Keratinocyte (primary cell): ENCODE measurements at regions not wholly inside any gene's neighbourhood (a gene's known extent, or its start where the extent isn't known, plus 50 kb on each side); places are given as distances from the start of the nearest gene placed in this dataset.

ENCODE experiments used
- DNase-seq: peaks from one replicate; pipeline ENCODE4 v3.0.0-alpha.2; 2011; ENCODE audit warnings: low read depth, missing footprints, low spot score
- FAIRE-seq: peaks from 2 replicates; lab custom pipeline; 2011; peaks lifted over from hg19 to GRCh38; lab: Jason Lieb, UNC
- H2AFZ ChIP-seq: 2 replicates; pipeline ENCODE4 v1.6.0; 2012; ENCODE audit warnings: low read length, control low read depth, inconsistent platforms; ENCODE audit not compliant: control insufficient read depth
- H3K27ac ChIP-seq: 2 replicates; pipeline ENCODE4 v1.5.1; 2011; ENCODE audit warnings: low read length; ENCODE audit not compliant: control insufficient read depth, insufficient read depth
- H3K27me3 ChIP-seq: 3 replicates; pipeline ENCODE4 v1.6.0; 2011; ENCODE audit warnings: low read length; ENCODE audit not compliant: control insufficient read depth, insufficient read depth; ENCODE audit errors: extremely low read depth
- H3K36me3 ChIP-seq, 2 experiments: 2 replicates in 1 of 2; 3 replicates in 1 of 2; pipeline ENCODE4 v1.5.1; 2011; ENCODE audit warnings: low read length in 2 of 2, mild to moderate bottlenecking in 1 of 2; ENCODE audit not compliant: control insufficient read depth in 2 of 2, insufficient read depth in 2 of 2; ENCODE audit errors: extremely low read depth in 1 of 2
- H3K4me1 ChIP-seq: 3 replicates; pipeline ENCODE4 v1.5.1; 2011; ENCODE audit warnings: low read length; ENCODE audit not compliant: control insufficient read depth, insufficient read depth; ENCODE audit errors: extremely low read depth
- H3K4me2 ChIP-seq: 3 replicates; pipeline ENCODE4 v1.6.0; 2011; ENCODE audit warnings: low read depth, low read length; ENCODE audit not compliant: control insufficient read depth, insufficient read depth; ENCODE audit errors: extremely low read depth
- H3K4me3 ChIP-seq, 3 experiments: fragments of 200-600 bp in 1 of 3; sonication (generic) in 1 of 3; 2 replicates in 2 of 3; 3 replicates in 1 of 3; pipeline ENCODE4 v1.5.1; 2011 to 2016; ENCODE audit warnings: low read length in 3 of 3, mild to moderate bottlenecking in 3 of 3, control low read depth in 2 of 3, inconsistent platforms in 1 of 3, low read depth in 1 of 3, mixed read lengths in 1 of 3, mixed run types in 1 of 3, moderate library complexity in 1 of 3; ENCODE audit not compliant: control insufficient read depth in 2 of 3, insufficient read depth in 2 of 3; ENCODE audit errors: extremely low read depth in 1 of 3
- H3K79me2 ChIP-seq: 2 replicates; pipeline ENCODE4 v1.6.0; 2012; ENCODE audit warnings: low read length; ENCODE audit not compliant: control insufficient read depth, insufficient read depth
- H3K9ac ChIP-seq: 3 replicates; pipeline ENCODE4 v1.6.0; 2011; ENCODE audit warnings: low read length; ENCODE audit not compliant: control insufficient read depth, insufficient read depth; ENCODE audit errors: extremely low read depth
- H3K9me1 ChIP-seq: 3 replicates; pipeline ENCODE4 v1.6.0; 2011; ENCODE audit warnings: low read length; ENCODE audit not compliant: control insufficient read depth, insufficient read depth; ENCODE audit errors: extremely low read depth
- H3K9me3 ChIP-seq: 2 replicates; pipeline ENCODE4 v1.5.1; 2012; ENCODE audit warnings: low read depth, low read length; ENCODE audit not compliant: control insufficient read depth
- H4K20me1 ChIP-seq: 3 replicates; pipeline ENCODE4 v1.6.0; 2011; ENCODE audit warnings: low read length; ENCODE audit not compliant: control insufficient read depth, insufficient read depth; ENCODE audit errors: extremely low read depth
- EZH2 ChIP-seq: IDR thresholded peaks from one replicate; pipeline ENCODE4 v1.6.1; 2012; ENCODE audit warnings: inconsistent platforms, mild to moderate bottlenecking, low read length, moderate library complexity
- dilution Hi-C: fragments of 300-500 bp; cut with MboI; formaldehyde crosslinking; loops from one replicate; pipeline ENCODE4 v1.7.0; 2020; ENCODE audit warnings: low sequenced_read_pairs; ENCODE audit not compliant: extremely low pct_ligation_motif_present
- TF ChIP-seq, protein P1 (sequence below), 3 experiments: IDR thresholded peaks in 1 of 3; conservative IDR thresholded peaks in 1 of 3; optimal IDR thresholded peaks in 1 of 3; 2 replicates in 2 of 3; 3 replicates in 1 of 3; pipeline versions ENCODE3 to v1.5.1; 2011; ENCODE audit warnings: low read length in 3 of 3, mild to moderate bottlenecking in 3 of 3, moderate library complexity in 2 of 3, control low read depth in 1 of 3, inconsistent platforms in 1 of 3; ENCODE audit not compliant: insufficient read depth in 2 of 3; ENCODE audit errors: extremely low read depth in 1 of 3

DNA sequence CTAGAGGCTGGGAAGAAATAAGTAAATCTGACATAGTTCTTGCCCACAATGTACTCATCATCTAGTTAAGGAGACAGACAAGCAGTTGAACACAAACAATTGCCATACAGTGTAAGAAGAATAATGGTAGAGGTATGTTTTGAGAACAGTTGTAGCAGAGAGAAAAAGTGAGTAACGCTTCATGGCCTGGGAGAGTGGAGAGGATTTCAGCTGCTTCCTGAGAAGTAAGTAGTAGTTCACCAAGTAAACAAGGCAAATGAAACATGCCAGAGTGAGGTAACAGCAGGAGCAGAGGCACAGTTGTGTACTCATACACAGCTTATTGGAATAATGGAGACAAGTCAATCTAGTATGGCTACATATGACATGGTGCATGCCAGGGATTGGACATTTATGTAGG is 53.6 kb upstream of the RAP2C start:
- no peak overlapping the region for H3K27ac ChIP-seq
- dilution Hi-C loops: no loop called here
- no peaks in the 10 kb centered on the region for H3K9me1 ChIP-seq
- TF ChIP-seq, protein P1, sequence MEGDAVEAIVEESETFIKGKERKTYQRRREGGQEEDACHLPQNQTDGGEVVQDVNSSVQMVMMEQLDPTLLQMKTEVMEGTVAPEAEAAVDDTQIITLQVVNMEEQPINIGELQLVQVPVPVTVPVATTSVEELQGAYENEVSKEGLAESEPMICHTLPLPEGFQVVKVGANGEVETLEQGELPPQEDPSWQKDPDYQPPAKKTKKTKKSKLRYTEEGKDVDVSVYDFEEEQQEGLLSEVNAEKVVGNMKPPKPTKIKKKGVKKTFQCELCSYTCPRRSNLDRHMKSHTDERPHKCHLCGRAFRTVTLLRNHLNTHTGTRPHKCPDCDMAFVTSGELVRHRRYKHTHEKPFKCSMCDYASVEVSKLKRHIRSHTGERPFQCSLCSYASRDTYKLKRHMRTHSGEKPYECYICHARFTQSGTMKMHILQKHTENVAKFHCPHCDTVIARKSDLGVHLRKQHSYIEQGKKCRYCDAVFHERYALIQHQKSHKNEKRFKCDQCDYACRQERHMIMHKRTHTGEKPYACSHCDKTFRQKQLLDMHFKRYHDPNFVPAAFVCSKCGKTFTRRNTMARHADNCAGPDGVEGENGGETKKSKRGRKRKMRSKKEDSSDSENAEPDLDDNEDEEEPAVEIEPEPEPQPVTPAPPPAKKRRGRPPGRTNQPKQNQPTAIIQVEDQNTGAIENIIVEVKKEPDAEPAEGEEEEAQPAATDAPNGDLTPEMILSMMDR (optimal IDR thresholded peaks at IDR 0.05 in 1 of 3, IDR thresholded peaks at IDR 0.05 in 1 of 3, conservative IDR thresholded peaks at IDR 0.05 in 1 of 3; ENCODE audit: extremely low read depth in 1 of 3, insufficient read depth in 2 of 3, low read length in 3 of 3): no peak
- no peak for TF ChIP-seq EZH2
- H3K79me2 ChIP-seq: no peaks in the 10 kb centered on the region
- H3K4me1 ChIP-seq: peaks cover 10% of the 10 kb centered on the region
- no peaks in the 10 kb centered on the region for H3K36me3 ChIP-seq
- no peak overlapping the region for H2AFZ ChIP-seq
- H4K20me1 ChIP-seq: no peaks in the 10 kb centered on the region
- H3K4me2 ChIP-seq: no peak overlapping the region
- no peak overlapping the region for H3K9ac ChIP-seq
- FAIRE-seq (no peak), DNase-seq (no peak)
- no peaks in the 10 kb centered on the region for H3K27me3 ChIP-seq
- no peak overlapping the region for H3K4me3 ChIP-seq
- no peaks in the 10 kb centered on the region for H3K9me3 ChIP-seq

DNA sequence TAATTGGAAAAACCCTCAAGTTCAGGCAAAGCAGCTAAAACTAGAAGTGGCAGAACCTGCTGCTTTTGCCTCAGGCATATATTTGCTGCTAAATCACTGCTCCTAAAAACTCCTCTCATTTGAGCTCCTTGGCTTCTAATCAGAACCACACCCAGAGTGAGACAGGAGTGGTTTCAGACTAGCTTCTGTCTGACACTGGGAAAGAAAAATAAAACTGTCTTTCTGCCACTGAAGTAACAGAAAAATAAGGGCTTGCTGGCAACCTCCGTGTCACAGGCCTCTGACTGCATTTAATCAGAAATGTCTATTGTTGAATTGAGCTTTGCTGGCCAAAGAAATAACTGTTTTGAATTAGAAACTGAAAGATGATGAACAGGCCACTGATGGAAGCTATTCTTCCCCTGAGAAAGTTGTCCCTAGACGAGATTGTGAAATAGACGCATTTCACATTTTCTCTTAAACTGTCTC is 52.1 kb upstream of the RAP2C start:
- no peaks in the 10 kb centered on the region for H4K20me1 ChIP-seq
- H3K9me3 ChIP-seq: no peaks in the 10 kb centered on the region
- H3K4me1 ChIP-seq: peaks cover 10% of the 10 kb centered on the region
- no peaks in the 10 kb centered on the region for H3K9me1 ChIP-seq
- H2AFZ ChIP-seq: no peak overlapping the region
- no peaks in the 10 kb centered on the region for H3K27me3 ChIP-seq
- TF ChIP-seq EZH2: no peak
- TF ChIP-seq, protein P1 (optimal IDR thresholded peaks at IDR 0.05 in 1 of 3, IDR thresholded peaks at IDR 0.05 in 1 of 3, conservative IDR thresholded peaks at IDR 0.05 in 1 of 3; ENCODE audit: extremely low read depth in 1 of 3, insufficient read depth in 2 of 3, low read length in 3 of 3): no peak
- peak overlapping the region; percentile 31 for H3K9ac ChIP-seq
- no peaks in the 10 kb centered on the region for H3K79me2 ChIP-seq
- peak; percentile 77 for FAIRE-seq
- H3K4me3 ChIP-seq: no peak overlapping the region
- H3K27ac ChIP-seq: peak overlapping the region; percentile 66
- peak overlapping the region; percentile 63 for H3K4me2 ChIP-seq
- DNase-seq: peak; percentile 36
- no peaks in the 10 kb centered on the region for H3K36me3 ChIP-seq
- dilution Hi-C loops: no loop called here
